MM.1S (cell line): ENCODE measurements at regions not wholly inside any gene's neighbourhood (a gene's known extent, or its start where the extent isn't known, plus 50 kb on each side); places are given as distances from the start of the nearest gene placed in this dataset.

Experiments used
- DNase-seq: peaks from one replicate; pipeline ENCODE4 v3.0.0-alpha.2; 2015
- H2AFZ ChIP-seq: fragments of 300-600 bp; sonication (generic); 2 replicates; pipeline ENCODE4 v1.6.0; 2016; ENCODE audit warnings: antibody characterized with exemption, low read length
- H3F3A ChIP-seq: fragments of 300-600 bp; sonication (generic); 2 replicates; pipeline ENCODE4 v1.6.1; 2016; ENCODE audit warnings: mild to moderate bottlenecking, antibody characterized with exemption, low read length, moderate library complexity, mixed read lengths; ENCODE audit not compliant: insufficient read depth
- H3K27ac ChIP-seq: fragments of 300-600 bp; sonication (generic); 2 replicates; pipeline ENCODE4 v1.5.1; 2016; ENCODE audit warnings: mild to moderate bottlenecking, low read length
- H3K27me3 ChIP-seq: fragments of 300-600 bp; sonication (generic); replicated peaks from 2 replicates; pipeline ENCODE4 v1.6.0; 2016; ENCODE audit warnings: low read length; ENCODE audit not compliant: insufficient read depth
- H3K36me3 ChIP-seq: fragments of 300-600 bp; sonication (generic); replicated peaks from 2 replicates; pipeline ENCODE4 v1.6.1; 2016; ENCODE audit warnings: mild to moderate bottlenecking, low read length, mixed read lengths; ENCODE audit not compliant: insufficient read depth
- H3K4me1 ChIP-seq: fragments of 300-600 bp; sonication (generic); 2 replicates; pipeline ENCODE4 v1.6.1; 2016; ENCODE audit warnings: low read length, mixed read lengths
- H3K4me2 ChIP-seq: fragments of 300-600 bp; sonication (generic); 2 replicates; pipeline ENCODE4 v1.6.0; 2016; ENCODE audit warnings: low read depth, low read length
- H3K4me3 ChIP-seq: fragments of 300-600 bp; sonication (generic); 2 replicates; pipeline ENCODE4 v1.5.1; 2016; ENCODE audit warnings: low read length, mixed read lengths
- H3K79me2 ChIP-seq: fragments of 300-600 bp; sonication (generic); 2 replicates; pipeline ENCODE4 v1.6.1; 2016; ENCODE audit warnings: mixed run types, low read length, mixed read lengths
- H3K9ac ChIP-seq: fragments of 300-600 bp; sonication (generic); 2 replicates; pipeline ENCODE4 v1.6.1; 2016; ENCODE audit warnings: low read length, mixed read lengths
- H3K9me2 ChIP-seq: fragments of 300-600 bp; sonication (generic); replicated peaks from 2 replicates; pipeline ENCODE4 v1.6.1; 2016; ENCODE audit warnings: mild to moderate bottlenecking, low read length, mixed read lengths; ENCODE audit not compliant: insufficient read depth
- H3K9me3 ChIP-seq: fragments of 300-600 bp; sonication (generic); replicated peaks from 2 replicates; pipeline ENCODE4 v1.6.1; 2016; ENCODE audit warnings: mild to moderate bottlenecking, low read length, mixed read lengths; ENCODE audit not compliant: insufficient read depth
- H4K20me1 ChIP-seq: fragments of 300-600 bp; sonication (generic); 2 replicates; pipeline ENCODE4 v1.6.1; 2016; ENCODE audit warnings: mild to moderate bottlenecking, low read length, moderate library complexity, mixed read lengths; ENCODE audit not compliant: insufficient read depth
- EZH2 ChIP-seq: fragments of 300-600 bp; sonication (generic); optimal IDR thresholded peaks from 2 replicates; pipeline ENCODE3; 2017; ENCODE audit warnings: low read depth, mild to moderate bottlenecking, antibody characterized with exemption, low read length, mixed read lengths
- EZH2phosphoT487 ChIP-seq: fragments of 300-600 bp; sonication (generic); IDR thresholded peaks from 2 replicates; pipeline ENCODE4 v1.6.1; 2018; ENCODE audit warnings: antibody characterized with exemption, low read length
- TF ChIP-seq, protein P1 (sequence below): fragments of 300-600 bp; sonication (generic); IDR thresholded peaks from 2 replicates; pipeline ENCODE4 v1.5.1; 2016; ENCODE audit warnings: antibody characterized with exemption, low read length, mixed read lengths

- no peaks in the 10 kb centered on the region for H3K36me3 ChIP-seq
- H3K4me2 ChIP-seq: no peak overlapping the region
- H3K4me3 ChIP-seq: no peak overlapping the region
- H3K9ac ChIP-seq: no peak overlapping the region
- H2AFZ ChIP-seq: no peak overlapping the region
- no peaks in the 10 kb centered on the region for H3K79me2 ChIP-seq
- H4K20me1 ChIP-seq: no peaks in the 10 kb centered on the region
- H3K27ac ChIP-seq: no peak overlapping the region
- TF ChIP-seq, protein P1, sequence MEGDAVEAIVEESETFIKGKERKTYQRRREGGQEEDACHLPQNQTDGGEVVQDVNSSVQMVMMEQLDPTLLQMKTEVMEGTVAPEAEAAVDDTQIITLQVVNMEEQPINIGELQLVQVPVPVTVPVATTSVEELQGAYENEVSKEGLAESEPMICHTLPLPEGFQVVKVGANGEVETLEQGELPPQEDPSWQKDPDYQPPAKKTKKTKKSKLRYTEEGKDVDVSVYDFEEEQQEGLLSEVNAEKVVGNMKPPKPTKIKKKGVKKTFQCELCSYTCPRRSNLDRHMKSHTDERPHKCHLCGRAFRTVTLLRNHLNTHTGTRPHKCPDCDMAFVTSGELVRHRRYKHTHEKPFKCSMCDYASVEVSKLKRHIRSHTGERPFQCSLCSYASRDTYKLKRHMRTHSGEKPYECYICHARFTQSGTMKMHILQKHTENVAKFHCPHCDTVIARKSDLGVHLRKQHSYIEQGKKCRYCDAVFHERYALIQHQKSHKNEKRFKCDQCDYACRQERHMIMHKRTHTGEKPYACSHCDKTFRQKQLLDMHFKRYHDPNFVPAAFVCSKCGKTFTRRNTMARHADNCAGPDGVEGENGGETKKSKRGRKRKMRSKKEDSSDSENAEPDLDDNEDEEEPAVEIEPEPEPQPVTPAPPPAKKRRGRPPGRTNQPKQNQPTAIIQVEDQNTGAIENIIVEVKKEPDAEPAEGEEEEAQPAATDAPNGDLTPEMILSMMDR: no peak
- no peak for TF ChIP-seq EZH2
- TF ChIP-seq EZH2phosphoT487: no peak
- no peaks in the 10 kb centered on the region for H3K9me2 ChIP-seq
- no peaks in the 10 kb centered on the region for H3K4me1 ChIP-seq
- no peaks in the 10 kb centered on the region for H3K27me3 ChIP-seq
- H3K9me3 ChIP-seq: no peaks in the 10 kb centered on the region
- no peaks in the 10 kb centered on the region for H3F3A ChIP-seq
- DNase-seq: no peak
Measured at GRCh38 chr18:78772360-78773302, 207.0 kb upstream of the SALL3 start.

- no peaks in the 10 kb centered on the region for H3F3A ChIP-seq
- no peak overlapping the region for H2AFZ ChIP-seq
- no peaks in the 10 kb centered on the region for H3K9me2 ChIP-seq
- no peaks in the 10 kb centered on the region for H3K36me3 ChIP-seq
- no peak overlapping the region for H3K27ac ChIP-seq
- TF ChIP-seq EZH2phosphoT487: no peak
- TF ChIP-seq, protein P1: no peak
- no peak for TF ChIP-seq EZH2
- no peaks in the 10 kb centered on the region for H3K27me3 ChIP-seq
- no peak for DNase-seq
- no peak overlapping the region for H3K9ac ChIP-seq
- H3K4me1 ChIP-seq: no peaks in the 10 kb centered on the region
- no peaks in the 10 kb centered on the region for H3K79me2 ChIP-seq
- no peak overlapping the region for H3K4me2 ChIP-seq
- no peak overlapping the region for H3K4me3 ChIP-seq
- H4K20me1 ChIP-seq: no peaks in the 10 kb centered on the region
- H3K9me3 ChIP-seq: no peaks in the 10 kb centered on the region
Measured at GRCh38 chr18:78773303-78773755, 206.3 kb upstream of the SALL3 start.

GRCh38 chr18:78773819-78774218 lies 205.8 kb upstream of the SALL3 start:
- Histone ChIP-seq H3K9ac (no peak overlapping the region), H4K20me1 (no peaks in the 10 kb centered on the region), H3K36me3 (no peaks in the 10 kb centered on the region), H3K9me3 (no peaks in the 10 kb centered on the region), H3K4me3 (no peak overlapping the region), H3K27ac (no peak overlapping the region), H3K79me2 (no peaks in the 10 kb centered on the region), H3K9me2 (no peaks in the 10 kb centered on the region), H3K4me1 (no peaks in the 10 kb centered on the region), H2AFZ (no peak overlapping the region), H3K4me2 (no peak overlapping the region), H3F3A (no peaks in the 10 kb centered on the region), H3K27me3 (no peaks in the 10 kb centered on the region)
- TF ChIP-seq EZH2phosphoT487 (no peak), EZH2 (no peak)
- TF ChIP-seq, protein P1: no peak
- no peak for DNase-seq
